ENCODE measurements at regions not wholly inside any gene's neighbourhood (a gene's known extent, or its start where the extent isn't known, plus 50 kb on each side); places are given as distances from the start of the nearest gene placed in this dataset.

- Histone ChIP-seq H3K4me1 (no peaks in the 10 kb centered on the region), H3K36me3 (replicated peaks in 1 of 2; ENCODE audit: insufficient read depth in 1 of 2, low read depth in 2 of 2) (no peaks in the 10 kb centered on the region), H3K27me3 (no peaks in the 10 kb centered on the region), H3K27ac (no peak overlapping the region), H3K4me3 (no peak overlapping the region), H3K9me3 (no peaks in the 10 kb centered on the region)
- 54 to 57% methylated on average over 8 of the region's 8 CpGs for WGBS, 2 donors
- no peak for DNase-seq
- ATAC-seq: no peak
- intact Hi-C loops (cut with DNase I): no loop called here
- no peak for TF ChIP-seq POLR2A (IDR thresholded peaks at IDR 0.05)
- TF ChIP-seq, protein P1, sequence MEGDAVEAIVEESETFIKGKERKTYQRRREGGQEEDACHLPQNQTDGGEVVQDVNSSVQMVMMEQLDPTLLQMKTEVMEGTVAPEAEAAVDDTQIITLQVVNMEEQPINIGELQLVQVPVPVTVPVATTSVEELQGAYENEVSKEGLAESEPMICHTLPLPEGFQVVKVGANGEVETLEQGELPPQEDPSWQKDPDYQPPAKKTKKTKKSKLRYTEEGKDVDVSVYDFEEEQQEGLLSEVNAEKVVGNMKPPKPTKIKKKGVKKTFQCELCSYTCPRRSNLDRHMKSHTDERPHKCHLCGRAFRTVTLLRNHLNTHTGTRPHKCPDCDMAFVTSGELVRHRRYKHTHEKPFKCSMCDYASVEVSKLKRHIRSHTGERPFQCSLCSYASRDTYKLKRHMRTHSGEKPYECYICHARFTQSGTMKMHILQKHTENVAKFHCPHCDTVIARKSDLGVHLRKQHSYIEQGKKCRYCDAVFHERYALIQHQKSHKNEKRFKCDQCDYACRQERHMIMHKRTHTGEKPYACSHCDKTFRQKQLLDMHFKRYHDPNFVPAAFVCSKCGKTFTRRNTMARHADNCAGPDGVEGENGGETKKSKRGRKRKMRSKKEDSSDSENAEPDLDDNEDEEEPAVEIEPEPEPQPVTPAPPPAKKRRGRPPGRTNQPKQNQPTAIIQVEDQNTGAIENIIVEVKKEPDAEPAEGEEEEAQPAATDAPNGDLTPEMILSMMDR (IDR thresholded peaks at IDR 0.05): no peak
These were observed 91.9 kb downstream of the ARL4C start for GRCh38 chr2:234404957-234405356.

DNA sequence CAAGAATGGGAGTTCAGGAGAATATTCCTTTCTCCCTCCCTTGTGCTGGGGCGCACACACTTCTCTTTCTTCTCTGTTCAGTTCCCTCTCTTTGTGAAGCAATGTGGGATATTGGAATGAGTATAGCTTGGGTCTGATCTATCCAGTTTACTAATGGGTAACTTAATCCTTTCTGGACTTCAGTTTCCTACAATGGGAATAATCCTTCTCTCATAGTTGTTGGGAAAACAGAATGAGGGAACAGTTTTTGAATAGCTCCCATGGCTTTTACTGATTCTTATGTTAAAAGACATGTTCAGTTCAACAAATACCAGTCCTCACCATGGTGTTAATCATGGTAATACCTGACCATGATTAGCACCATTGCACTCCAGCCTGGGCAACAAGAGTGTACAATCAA, 93.1 kb downstream of the ARL4C start:
- H3K27ac ChIP-seq: no peak overlapping the region
- ATAC-seq: no peak
- 83 to 100% methylated on average over 1 of the region's 1 CpG for WGBS, 2 donors

DNA sequence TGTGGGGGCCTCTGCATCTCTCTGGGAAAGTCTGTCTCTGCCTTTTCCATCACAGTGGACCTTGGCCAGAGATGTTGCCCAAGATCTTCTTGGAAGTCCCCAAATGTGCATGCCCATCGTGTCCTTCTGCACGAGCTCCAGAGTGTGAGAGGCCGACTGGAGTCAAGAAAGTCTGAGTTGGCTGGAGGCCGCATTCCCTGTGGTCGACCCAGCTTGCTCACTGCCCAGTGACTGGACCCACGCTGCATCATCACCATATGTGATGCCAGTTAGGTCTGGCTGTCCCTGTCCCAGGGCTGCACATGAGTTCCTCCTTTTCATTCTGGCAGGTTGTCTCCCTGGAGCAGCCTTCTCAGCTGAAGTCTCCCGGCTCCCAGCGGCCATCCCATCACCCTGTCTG, 93.8 kb downstream of the ARL4C start:
- DNase-seq (no peak), ATAC-seq (no peak)
- no peaks in the 10 kb centered on the region for H3K27me3 ChIP-seq
- no peaks in the 10 kb centered on the region for H3K36me3 ChIP-seq (replicated peaks in 1 of 2; ENCODE audit: insufficient read depth in 1 of 2, low read depth in 2 of 2)
- no peak overlapping the region for H3K27ac ChIP-seq
- intact Hi-C loops (cut with DNase I): no loop called here
- no peaks in the 10 kb centered on the region for H3K4me1 ChIP-seq
- no peak for TF ChIP-seq POLR2A (IDR thresholded peaks at IDR 0.05)
- TF ChIP-seq, protein P1 (IDR thresholded peaks at IDR 0.05): no peak
- 77 to 79% methylated on average over 7 to 8 of the region's 8 CpGs for WGBS, 2 donors
- no peaks in the 10 kb centered on the region for H3K9me3 ChIP-seq
- H3K4me3 ChIP-seq: no peak overlapping the region

More for the DNA sequence above, 93.1 kb downstream of the ARL4C start:
- Histone ChIP-seq H3K9me3 (no peaks in the 10 kb centered on the region), H3K4me3 (no peak overlapping the region), H3K4me1 (no peaks in the 10 kb centered on the region), H3K27me3 (no peaks in the 10 kb centered on the region), H3K36me3 (replicated peaks in 1 of 2; ENCODE audit: insufficient read depth in 1 of 2, low read depth in 2 of 2) (no peaks in the 10 kb centered on the region)
- TF ChIP-seq, protein P1 (IDR thresholded peaks at IDR 0.05): no peak
- TF ChIP-seq POLR2A (IDR thresholded peaks at IDR 0.05): no peak
- DNase-seq: no peak
- intact Hi-C loops (cut with DNase I): no loop called here

DNA sequence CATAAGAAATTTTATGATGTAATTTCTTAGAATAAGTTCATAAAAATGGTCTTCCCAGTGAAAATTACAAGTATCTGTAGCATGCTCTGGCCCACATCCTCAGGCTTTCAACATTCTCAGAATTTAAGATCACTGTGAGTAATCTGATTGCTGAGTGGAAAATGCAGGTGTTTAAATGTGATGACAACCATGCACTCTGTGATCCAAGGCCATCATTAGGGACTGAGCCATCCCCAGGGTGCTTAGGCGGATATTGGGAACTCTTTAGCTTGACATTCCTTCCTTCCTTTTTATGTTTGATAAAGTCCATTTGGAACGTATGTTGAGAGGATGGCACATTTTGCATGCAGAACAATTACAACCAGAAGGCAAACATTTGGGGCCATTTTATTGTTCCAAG, 95.5 kb downstream of the ARL4C start:
- H3K4me1 ChIP-seq: no peaks in the 10 kb centered on the region
- no peak for TF ChIP-seq POLR2A (IDR thresholded peaks at IDR 0.05)
- TF ChIP-seq, protein P1 (IDR thresholded peaks at IDR 0.05): no peak
- ATAC-seq (no peak), DNase-seq (no peak)
- H3K36me3 ChIP-seq (replicated peaks in 1 of 2; ENCODE audit: insufficient read depth in 1 of 2, low read depth in 2 of 2): no peaks in the 10 kb centered on the region
- no peak overlapping the region for H3K4me3 ChIP-seq
- no peak overlapping the region for H3K27ac ChIP-seq
- no peaks in the 10 kb centered on the region for H3K9me3 ChIP-seq
- WGBS, 2 donors: 74 to 76% methylated on average over 2 of the region's 2 CpGs
- no peaks in the 10 kb centered on the region for H3K27me3 ChIP-seq
- intact Hi-C loops (cut with DNase I): no loop called here

DNA sequence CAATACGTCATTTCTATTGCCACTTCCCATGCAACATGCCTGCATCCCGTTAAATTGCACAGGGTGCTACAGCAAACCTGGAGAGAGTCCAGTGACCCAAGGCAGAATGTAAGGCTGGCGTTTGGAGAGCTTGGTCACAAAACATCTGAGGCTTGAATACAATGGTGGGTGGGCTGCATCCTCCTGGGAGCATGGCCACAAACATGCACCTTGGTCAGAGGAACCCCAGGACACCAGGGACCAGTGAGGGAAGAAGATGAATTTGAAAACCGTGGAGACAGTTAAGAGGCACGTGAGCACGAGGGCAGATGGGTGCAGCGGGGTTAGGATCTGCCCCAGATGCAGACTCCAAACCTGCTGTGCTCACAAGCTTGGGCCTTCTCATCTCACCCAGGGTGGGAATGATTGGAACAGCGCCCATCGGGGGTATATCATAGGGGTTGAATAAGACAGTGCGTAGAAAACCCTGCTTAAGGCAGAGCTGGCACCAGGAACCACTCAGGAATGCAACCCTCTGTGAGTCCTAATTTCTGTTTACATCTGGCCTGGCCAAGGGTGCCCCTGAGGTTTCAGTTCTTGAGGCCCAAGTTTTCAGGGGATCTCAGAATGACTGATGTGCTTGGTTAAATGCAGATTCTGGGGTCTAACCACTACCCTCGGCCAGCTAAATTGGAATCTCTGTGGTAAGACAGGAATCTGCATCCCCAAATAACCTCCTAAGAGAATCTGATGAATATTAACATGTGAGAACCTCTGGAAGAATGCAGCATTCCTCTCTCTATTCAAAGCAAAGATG, 97.2 kb downstream of the ARL4C start:
- intact Hi-C loops (cut with DNase I): no loop called here
- 76 to 79% methylated on average over 8 to 11 of the region's 11 CpGs for WGBS, 2 donors
- no peaks in the 10 kb centered on the region for H3K4me1 ChIP-seq

More for the DNA sequence above, 97.2 kb downstream of the ARL4C start:
- H3K9me3 ChIP-seq: no peaks in the 10 kb centered on the region
- no peaks in the 10 kb centered on the region for H3K27me3 ChIP-seq
- no peak overlapping the region for H3K27ac ChIP-seq
- no peak for TF ChIP-seq POLR2A (IDR thresholded peaks at IDR 0.05)
- TF ChIP-seq, protein P1 (IDR thresholded peaks at IDR 0.05): no peak
- DNase-seq (no peak), ATAC-seq (no peak)
- H3K36me3 ChIP-seq (replicated peaks in 1 of 2; ENCODE audit: insufficient read depth in 1 of 2, low read depth in 2 of 2): no peaks in the 10 kb centered on the region
- no peak overlapping the region for H3K4me3 ChIP-seq

All from body of pancreas (tissue), 4 donors.